ENCODE measurements at regions not wholly inside any gene's neighbourhood (a gene's known extent, or its start where the extent isn't known, plus 50 kb on each side); places are given as distances from the start of the nearest gene placed in this dataset.
A peak's percentile ranks its signal among the peaks of the same experiment; 100 is the strongest.

- no peak for TF ChIP-seq ZNF277 (CRISPR knock-in tag; IDR thresholded peaks at IDR 0.05; ENCODE audit: borderline replicate concordance)
Measured at GRCh38 chr3:6542795-6543194, 318.1 kb upstream of the GRM7 start (continued).

- in situ Hi-C loops (cut with MboI): no loop called here
- Histone ChIP-seq H3K9me3 (replicated peaks; ENCODE audit: control insufficient read depth, insufficient read depth, low read depth, low read length) (peaks cover 13% of the 10 kb centered on the region; the same call in 1 of the 2 replicates), H3K27ac (ENCODE audit: extremely low read depth, low read depth, low read length) (no peak overlapping the region), H3K9ac (ENCODE audit: insufficient read depth in 1 of 2, low read depth in 2 of 2, low read length in 2 of 2) (no peak overlapping the region), H3K9me1 (ENCODE audit: control insufficient read depth, insufficient read depth, low read length) (no peaks in the 10 kb centered on the region), H3K27me3 (ENCODE audit: control insufficient read depth in 2 of 2, insufficient read depth in 2 of 2, low read length in 2 of 2) (no peaks in the 10 kb centered on the region), H3K79me2 (ENCODE audit: control insufficient read depth, insufficient read depth, low read length) (peaks cover 83% of the 10 kb centered on the region), H2AFZ (ENCODE audit: low read depth, low read length) (no peak overlapping the region), H4K20me1 (replicated peaks; ENCODE audit: control insufficient read depth, insufficient read depth, low read length) (no peaks in the 10 kb centered on the region), H3K36me3 (ENCODE audit: control insufficient read depth, insufficient read depth, low read length) (peaks cover 24% of the 10 kb centered on the region), H3K4me3 (no peak overlapping the region), H3K4me2 (ENCODE audit: insufficient read depth, low read length) (no peak overlapping the region), H3K4me1 (replicated peaks in 1 of 2; ENCODE audit: control insufficient read depth in 2 of 2, insufficient read depth in 2 of 2, low read length in 2 of 2) (no peaks in the 10 kb centered on the region)
- no peak for ATAC-seq
- CTCF ChIA-PET (ENCODE audit: low intra/inter-chr PET ratio): no interaction called here
- no peak for FAIRE-seq
- TF ChIP-seq NFIC (IDR thresholded peaks at IDR 0.05): peak; percentile 70
- TF ChIP-seq ILK (tag; IDR thresholded peaks at IDR 0.05; ENCODE audit: borderline replicate concordance, low read depth): no peak
- TF ChIP-seq CBX3 (IDR thresholded peaks at IDR 0.05; ENCODE audit: borderline replicate concordance in 1 of 2, low read length in 2 of 2): peak in 1 of 2 experiments; percentile 59; a peak in 1 of 3 replicates
- TF ChIP-seq CC2D1A (IDR thresholded peaks at IDR 0.05): no peak
- TF ChIP-seq DPF2 (IDR thresholded peaks at IDR 0.05): no peak
- TF ChIP-seq VEZF1 (CRISPR knock-in tag; IDR thresholded peaks at IDR 0.05): no peak
- no peak for TF ChIP-seq ESRRB (CRISPR knock-in tag; IDR thresholded peaks at IDR 0.05; ENCODE audit: borderline replicate concordance)
- BruUV-seq (replicated peaks): no TSS peak
- POLR2A ChIA-PET: no interaction called here
- DNase-seq (ENCODE audit: extremely low read depth in 1 of 4, low spot score in 3 of 4): no peak
- intact Hi-C loops (cut with micrococcal nuclease): no loop called here
- 80% methylated on average over 4 of the region's 4 CpGs for WGBS (ENCODE audit: insufficient coverage, low coverage, missing lambda C conversion rate)
Measured at GRCh38 chr3:6549296-6549695, 311.6 kb upstream of the GRM7 start.
